ENCODE measurements at regions not wholly inside any gene's neighbourhood (a gene's known extent, or its start where the extent isn't known, plus 50 kb on each side); places are given as distances from the start of the nearest gene placed in this dataset.

DNA sequence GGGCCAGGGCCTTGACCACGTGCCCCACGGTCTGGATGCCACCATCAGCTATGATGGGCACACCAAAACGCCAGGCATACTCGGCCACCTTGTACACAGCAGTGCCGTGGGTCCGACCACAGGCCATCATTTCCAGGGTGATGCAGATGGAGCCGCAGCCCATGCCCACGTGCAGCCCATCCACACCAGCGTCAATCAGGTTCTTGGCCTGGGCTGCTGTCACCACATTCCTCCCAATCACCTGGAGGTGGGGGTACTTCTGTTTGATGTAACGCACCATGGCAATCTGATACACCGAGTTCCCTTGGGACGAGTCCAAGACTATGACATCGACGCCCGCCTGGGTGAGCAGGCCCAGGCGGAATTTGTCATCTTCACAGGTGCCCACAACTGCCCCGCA, 221.2 kb upstream of the ATP6AP2 start:
- no peaks in the 10 kb centered on the region for H3K9me3 ChIP-seq (replicated peaks in 1 of 3)
- intact Hi-C loops (cut with DNase I), result no loop called here

DNA sequence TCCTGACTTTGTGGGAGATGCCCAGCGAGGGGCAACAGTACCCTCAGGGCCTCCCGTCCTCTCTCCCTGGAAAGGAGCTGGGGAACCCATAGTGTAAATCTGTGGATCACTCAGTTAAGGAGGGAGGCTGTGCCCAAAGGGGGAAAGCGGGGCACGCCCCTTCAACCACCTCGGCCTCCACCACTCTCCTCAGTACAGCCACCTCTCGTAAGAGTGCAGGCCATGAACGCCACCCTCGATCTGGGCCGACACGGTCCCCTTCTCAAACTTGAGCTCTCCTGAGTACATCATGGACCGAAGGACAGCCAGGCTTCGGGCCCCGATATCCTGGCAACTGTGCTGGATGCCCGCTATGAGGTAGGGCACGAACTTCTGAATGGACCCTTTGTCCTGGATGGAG, 221.8 kb upstream of the ATP6AP2 start:
- TF ChIP-seq CTCF (IDR thresholded peaks at IDR 0.05) (no peak), POLR2A (IDR thresholded peaks at IDR 0.05) (no peak)
- Histone ChIP-seq H3K27ac (no peak overlapping the region), H3K9me3 (replicated peaks in 1 of 3) (no peaks in the 10 kb centered on the region), H3K4me3 (no peak overlapping the region), H3K27me3 (no peaks in the 10 kb centered on the region), H3K4me1 (replicated peaks in 1 of 2) (no peaks in the 10 kb centered on the region), H3K36me3 (replicated peaks in 1 of 2) (no peaks in the 10 kb centered on the region)
- WGBS, 4 donors, result 93 to 98% (median 97%) methylated on average over 8 to 15 of the region's 15 CpGs
- intact Hi-C loops (cut with DNase I), result no loop called here
- no peak for DNase-seq

More for the DNA sequence above, 221.2 kb upstream of the ATP6AP2 start:
- WGBS, 4 donors, result 94 to 100% (median 98%) methylated on average over 8 to 17 of the region's 17 CpGs
- Histone ChIP-seq H3K27ac (no peak overlapping the region), H3K36me3 (replicated peaks in 1 of 2) (no peaks in the 10 kb centered on the region), H3K4me1 (replicated peaks in 1 of 2) (no peaks in the 10 kb centered on the region), H3K4me3 (no peak overlapping the region), H3K27me3 (no peaks in the 10 kb centered on the region)
- TF ChIP-seq CTCF (IDR thresholded peaks at IDR 0.05) (no peak), POLR2A (IDR thresholded peaks at IDR 0.05) (no peak)
- DNase-seq, result no peak

- Histone ChIP-seq H3K4me3 (no peak overlapping the region), H3K9me3 (replicated peaks in 1 of 3) (peaks cover 0 to 6% (median 0%) of the 10 kb centered on the region in 3 donors), H3K4me1 (replicated peaks in 1 of 2) (no peaks in the 10 kb centered on the region), H3K27me3 (peaks cover 8% of the 10 kb centered on the region), H3K36me3 (replicated peaks in 1 of 2) (no peaks in the 10 kb centered on the region), H3K27ac (no peak overlapping the region)
- no peak for TF ChIP-seq CTCF (IDR thresholded peaks at IDR 0.05)
- no peak for TF ChIP-seq POLR2A (IDR thresholded peaks at IDR 0.05)
- DNase-seq, result no peak
- 88 to 100% (median 93%) methylated on average over 2 of the region's 2 CpGs for WGBS, 4 donors
- intact Hi-C loops (cut with DNase I), result no loop called here
These were observed 231.5 kb upstream of the ATP6AP2 start for GRCh38 chrX:40349251-40349650.

- Histone ChIP-seq H3K9me3 (replicated peaks in 1 of 3) (peaks cover 0 to 6% (median 0%) of the 10 kb centered on the region in 3 donors), H3K4me1 (replicated peaks in 1 of 2) (no peaks in the 10 kb centered on the region), H3K4me3 (no peak overlapping the region), H3K27ac (no peak overlapping the region), H3K27me3 (peaks cover 8% of the 10 kb centered on the region), H3K36me3 (replicated peaks in 1 of 2) (no peaks in the 10 kb centered on the region)
- intact Hi-C loops (cut with DNase I), result no loop called here
- no peak for DNase-seq
- no peak for TF ChIP-seq POLR2A (IDR thresholded peaks at IDR 0.05)
- 42 to 73% (median 59%) methylated on average over 1 of the region's 1 CpG for WGBS, 4 donors
These were observed 234.4 kb upstream of the ATP6AP2 start for GRCh38 chrX:40346379-40346778.

DNA sequence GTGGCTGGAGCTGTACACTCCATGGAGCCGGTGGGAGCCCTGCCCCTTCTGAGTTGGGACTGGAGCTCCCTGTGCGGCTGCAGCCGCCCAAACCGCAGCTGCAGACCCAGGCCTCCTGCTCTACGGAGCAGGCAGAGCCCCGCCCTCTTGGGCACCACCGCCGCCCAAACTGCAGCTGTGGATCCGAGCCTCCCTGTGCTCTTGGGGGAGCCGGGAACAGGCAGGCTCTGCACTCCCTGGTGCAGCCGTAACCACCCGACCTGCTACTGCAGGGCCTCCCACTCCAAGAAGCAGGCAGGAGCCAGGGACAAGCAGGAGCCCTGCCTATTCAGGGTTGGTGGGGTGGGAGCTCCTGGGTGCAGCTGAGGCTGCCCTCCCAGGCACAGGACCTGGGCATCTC, 237.5 kb upstream of the ATP6AP2 start:
- DNase-seq, result no peak
- no peaks in the 10 kb centered on the region for H3K4me1 ChIP-seq (replicated peaks in 1 of 2)
- no peaks in the 10 kb centered on the region for H3K27me3 ChIP-seq
- TF ChIP-seq CTCF (IDR thresholded peaks at IDR 0.05) (no peak), POLR2A (IDR thresholded peaks at IDR 0.05) (no peak)
- intact Hi-C loops (cut with DNase I), result no loop called here
- WGBS, 4 donors, result 82 to 97% (median 88%) methylated on average over 3 to 12 of the region's 12 CpGs
- H3K4me3 ChIP-seq, result no peak overlapping the region
- H3K27ac ChIP-seq, result no peak overlapping the region
- no peaks in the 10 kb centered on the region for H3K36me3 ChIP-seq (replicated peaks in 1 of 2)
- peaks cover 0 to 6% (median 0%) of the 10 kb centered on the region in 3 donors for H3K9me3 ChIP-seq (replicated peaks in 1 of 3)

Measured in adrenal gland (tissue), 9 donors.